ENCODE measurements at regions not wholly inside any gene's neighbourhood (a gene's known extent, or its start where the extent isn't known, plus 50 kb on each side); places are given as distances from the start of the nearest gene placed in this dataset.

- no peak overlapping the region for H3K4me3 ChIP-seq
- RAD21 ChIA-PET (ENCODE audit: unreplicated experiment), result no interaction called here
- no TSS peak for BruUV-seq (replicated peaks)
- H3K27ac ChIP-seq (ENCODE audit: control insufficient read depth, insufficient read depth), result no peak overlapping the region
- SMC1A ChIA-PET (ENCODE audit: uncharacterized antibody, unreplicated experiment), result no interaction called here
- WGBS (ENCODE audit: insufficient coverage, insufficient replicate concordance, low lambda C conversion rate, missing lambda C conversion rate), result 30% methylated on average over 3 of the region's 3 CpGs
- ATAC-seq (no peak), DNase-seq (ENCODE audit: low read depth, low spot score) (no peak), FAIRE-seq (no peak)
- no peak overlapping the region for H3K4me2 ChIP-seq (ENCODE audit: control insufficient read depth, insufficient read depth)
- no peaks in the 10 kb centered on the region for H3K4me1 ChIP-seq (ENCODE audit: control insufficient read depth, insufficient read depth, low read length)
- intact Hi-C loops (cut with micrococcal nuclease; ENCODE audit: unreplicated experiment) (no loop called here), in situ Hi-C loops (cut with MboI) (no loop called here)
- H3K27me3 ChIP-seq (replicated peaks in 1 of 2; ENCODE audit: control insufficient read depth in 2 of 2, insufficient read depth in 2 of 2, low read length in 1 of 2), result no peaks in the 10 kb centered on the region
- H3K36me3 ChIP-seq (ENCODE audit: control insufficient read depth in 2 of 2, insufficient read depth in 2 of 2, low read length in 1 of 2), result no peaks in the 10 kb centered on the region
- no peak overlapping the region for H3K9ac ChIP-seq (ENCODE audit: control insufficient read depth, insufficient read depth, low read length)
- CTCF ChIA-PET, result no interaction called here
- no peak for TF ChIP-seq SRF (IDR thresholded peaks at IDR 0.05; ENCODE audit: low read depth in 2 of 2, low read length in 2 of 2)
- no peak for TF ChIP-seq RELA (IDR thresholded peaks at IDR 0.05; ENCODE audit: borderline replicate concordance, partially characterized antibody)
- no peak for TF ChIP-seq NBN (IDR thresholded peaks at IDR 0.05)
- TF ChIP-seq SUPT20H (IDR thresholded peaks at IDR 0.05; ENCODE audit: borderline replicate concordance, control insufficient read depth, low read depth, low read length), result no peak
- no peak for TF ChIP-seq RBBP5 (conservative IDR thresholded peaks at IDR 0.05)
- no peak for TF ChIP-seq SREBF1 (IDR thresholded peaks at IDR 0.05; ENCODE audit: low read length)
- no peak for TF ChIP-seq EED (IDR thresholded peaks at IDR 0.05; ENCODE audit: low read depth)
- no peak for TF ChIP-seq ZBTB40 (IDR thresholded peaks at IDR 0.05; ENCODE audit: borderline replicate concordance)
- no peak for TF ChIP-seq NFYB (IDR thresholded peaks at IDR 0.05; ENCODE audit: insufficient read depth, low read depth, low read length)
- no peak for TF ChIP-seq TARDBP (IDR thresholded peaks at IDR 0.05; ENCODE audit: borderline replicate concordance)
- TF ChIP-seq ZBTB4 (CRISPR knock-in tag; IDR thresholded peaks at IDR 0.05), result no peak
- TF ChIP-seq CREB1 (IDR thresholded peaks at IDR 0.05; ENCODE audit: low read depth), result no peak
- no peak for TF ChIP-seq HCFC1 (IDR thresholded peaks at IDR 0.05; ENCODE audit: low read length)
- TF ChIP-seq MTA2 (IDR thresholded peaks at IDR 0.05; ENCODE audit: low read depth), result no peak
- no peak for TF ChIP-seq ZBED1 (IDR thresholded peaks at IDR 0.05; ENCODE audit: borderline replicate concordance)
- no peaks in the 10 kb centered on the region for H3K9me3 ChIP-seq (replicated peaks; ENCODE audit: control insufficient read depth, insufficient read depth, low read length)
- POLR2A ChIA-PET, result no interaction called here
- no peak overlapping the region for H2AFZ ChIP-seq (ENCODE audit: control insufficient read depth, low read depth, low read length)
- no peaks in the 10 kb centered on the region for H3K79me2 ChIP-seq (ENCODE audit: control insufficient read depth, insufficient read depth, low read length)
- H4K20me1 ChIP-seq (ENCODE audit: control insufficient read depth, insufficient read depth), result no peaks in the 10 kb centered on the region
Measured at GRCh38 chr14:86999036-86999435, 993.9 kb downstream of the GALC start.
